Bronchial epithelial cell (primary cell): ENCODE measurements at regions not wholly inside any gene's neighbourhood (a gene's known extent, or its start where the extent isn't known, plus 50 kb on each side); places are given as distances from the start of the nearest gene placed in this dataset.
"Not testable (repeated sequence)": the region's sequence is repeated elsewhere in the genome, so short reads cannot be mapped to it uniquely, and the experiment has no call there.

Experiments used
- DNase-seq: peaks from one replicate; pipeline ENCODE4 v3.0.0-alpha.2; 2010; ENCODE audit warnings: low read depth
- FAIRE-seq: peaks from 2 replicates; lab custom pipeline; 2011; peaks lifted over from hg19 to GRCh38; lab: Jason Lieb, UNC
- H3K27me3 ChIP-seq: 2 replicates; pipeline ENCODE4 v1.5.1; 2011; ENCODE audit warnings: low read length; ENCODE audit not compliant: control insufficient read depth, insufficient read depth
- H3K36me3 ChIP-seq: 2 replicates; pipeline ENCODE4 v1.5.1; 2011; ENCODE audit warnings: low read length; ENCODE audit not compliant: control insufficient read depth, insufficient read depth
- H3K4me3 ChIP-seq: 2 replicates; pipeline ENCODE4 v1.5.1; 2011; ENCODE audit warnings: mild to moderate bottlenecking, low read depth, low read length, control low read depth
- TF ChIP-seq, protein P1 (sequence below): IDR thresholded peaks from 2 replicates; pipeline ENCODE4 v1.5.1; 2011; ENCODE audit warnings: mild to moderate bottlenecking, moderate library complexity, low read length, control low read depth, inconsistent platforms; ENCODE audit not compliant: insufficient read depth, severe bottlenecking

DNA sequence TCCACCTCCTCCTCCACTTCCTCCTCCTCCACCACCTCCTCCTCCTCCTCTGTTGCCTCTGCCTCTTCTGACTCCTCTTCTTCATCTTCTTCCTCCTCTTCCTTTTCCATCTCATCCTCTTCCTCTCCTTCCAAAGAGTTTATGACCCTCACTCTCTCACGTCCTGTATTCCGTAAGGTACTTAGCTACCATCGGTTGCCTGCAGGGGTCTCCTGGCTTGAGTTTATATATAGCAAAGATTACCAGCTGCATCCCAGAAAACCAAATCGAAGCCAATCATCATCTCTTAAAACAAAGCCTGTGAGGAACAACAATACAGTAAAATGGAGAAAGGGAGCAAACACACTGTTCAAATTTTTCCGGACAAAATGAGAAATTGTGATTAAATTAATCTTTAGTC lies 317.4 kb downstream of the C3orf38 start:
- FAIRE-seq = no peak

DNA sequence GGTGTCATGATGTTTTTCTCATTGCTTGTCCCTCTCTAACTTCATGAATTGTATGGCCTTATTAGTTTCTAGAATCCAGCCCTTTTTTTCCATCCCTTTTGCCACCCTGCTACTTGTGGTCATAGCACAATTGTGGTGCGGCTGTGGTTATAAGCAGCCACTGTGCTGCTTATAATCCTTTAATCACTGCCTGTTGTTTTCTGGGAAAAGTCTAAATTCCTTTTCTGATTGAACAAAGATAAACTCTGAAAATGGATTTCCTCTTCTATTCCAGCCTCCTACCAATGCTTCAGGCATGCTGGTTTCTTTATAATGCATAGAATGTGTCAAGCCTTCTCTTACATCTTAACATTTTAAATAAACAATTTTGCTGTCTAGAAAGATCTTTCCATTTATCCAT lies 319.5 kb downstream of the C3orf38 start:
- Histone ChIP-seq H3K27me3 (no peaks in the 10 kb centered on the region), H3K36me3 (no peaks in the 10 kb centered on the region), H3K4me3 (no peak overlapping the region)
- no peak for FAIRE-seq
- no peak for DNase-seq
- TF ChIP-seq, protein P1, sequence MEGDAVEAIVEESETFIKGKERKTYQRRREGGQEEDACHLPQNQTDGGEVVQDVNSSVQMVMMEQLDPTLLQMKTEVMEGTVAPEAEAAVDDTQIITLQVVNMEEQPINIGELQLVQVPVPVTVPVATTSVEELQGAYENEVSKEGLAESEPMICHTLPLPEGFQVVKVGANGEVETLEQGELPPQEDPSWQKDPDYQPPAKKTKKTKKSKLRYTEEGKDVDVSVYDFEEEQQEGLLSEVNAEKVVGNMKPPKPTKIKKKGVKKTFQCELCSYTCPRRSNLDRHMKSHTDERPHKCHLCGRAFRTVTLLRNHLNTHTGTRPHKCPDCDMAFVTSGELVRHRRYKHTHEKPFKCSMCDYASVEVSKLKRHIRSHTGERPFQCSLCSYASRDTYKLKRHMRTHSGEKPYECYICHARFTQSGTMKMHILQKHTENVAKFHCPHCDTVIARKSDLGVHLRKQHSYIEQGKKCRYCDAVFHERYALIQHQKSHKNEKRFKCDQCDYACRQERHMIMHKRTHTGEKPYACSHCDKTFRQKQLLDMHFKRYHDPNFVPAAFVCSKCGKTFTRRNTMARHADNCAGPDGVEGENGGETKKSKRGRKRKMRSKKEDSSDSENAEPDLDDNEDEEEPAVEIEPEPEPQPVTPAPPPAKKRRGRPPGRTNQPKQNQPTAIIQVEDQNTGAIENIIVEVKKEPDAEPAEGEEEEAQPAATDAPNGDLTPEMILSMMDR = no peak

More for the DNA sequence above, 317.4 kb downstream of the C3orf38 start:
- Histone ChIP-seq H3K4me3 (no peak overlapping the region), H3K36me3 (no peaks in the 10 kb centered on the region), H3K27me3 (no peaks in the 10 kb centered on the region)
- TF ChIP-seq, protein P1 = no peak
- DNase-seq = no peak

GRCh38 chr3:88478460-88478859 lies 328.7 kb downstream of the C3orf38 start:
- FAIRE-seq = no peak
- TF ChIP-seq, protein P1 = no peak

GRCh38 chr3:88480822-88481221 lies 331.1 kb downstream of the C3orf38 start:
- no peaks in the 10 kb centered on the region for H3K36me3 ChIP-seq
- FAIRE-seq (no peak), DNase-seq (no peak)
- no peak overlapping the region for H3K4me3 ChIP-seq
- no peaks in the 10 kb centered on the region for H3K27me3 ChIP-seq
- TF ChIP-seq, protein P1 = no peak

More at GRCh38 chr3:88478460-88478859, 328.7 kb downstream of the C3orf38 start:
- Histone ChIP-seq H3K36me3 (no peaks in the 10 kb centered on the region), H3K27me3 (no peaks in the 10 kb centered on the region), H3K4me3 (no peak overlapping the region)
- no peak for DNase-seq

DNA sequence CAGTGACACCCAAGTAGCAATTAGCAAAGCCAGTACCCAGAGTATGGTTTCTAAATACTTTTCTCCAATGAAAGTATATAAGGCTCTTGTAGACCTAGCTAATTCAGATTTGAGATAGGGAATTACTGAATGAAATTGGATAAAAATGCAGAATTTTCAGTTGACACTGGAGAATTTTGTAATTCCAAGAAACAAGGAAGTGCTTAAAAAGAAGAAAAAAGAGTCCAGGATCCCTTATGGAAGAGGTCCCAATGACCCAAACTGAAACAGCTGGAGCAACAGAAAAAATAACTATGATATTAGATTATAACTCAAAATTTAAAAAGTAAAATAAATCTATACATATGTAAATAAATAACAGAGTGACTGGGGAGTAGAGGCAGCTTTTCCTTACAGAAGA lies 335.2 kb downstream of the C3orf38 start:
- no peak for FAIRE-seq
- TF ChIP-seq, protein P1 = no peak
- no peak for DNase-seq
- H3K36me3 ChIP-seq = no peaks in the 10 kb centered on the region
- no peak overlapping the region for H3K4me3 ChIP-seq
- H3K27me3 ChIP-seq = no peaks in the 10 kb centered on the region

DNA sequence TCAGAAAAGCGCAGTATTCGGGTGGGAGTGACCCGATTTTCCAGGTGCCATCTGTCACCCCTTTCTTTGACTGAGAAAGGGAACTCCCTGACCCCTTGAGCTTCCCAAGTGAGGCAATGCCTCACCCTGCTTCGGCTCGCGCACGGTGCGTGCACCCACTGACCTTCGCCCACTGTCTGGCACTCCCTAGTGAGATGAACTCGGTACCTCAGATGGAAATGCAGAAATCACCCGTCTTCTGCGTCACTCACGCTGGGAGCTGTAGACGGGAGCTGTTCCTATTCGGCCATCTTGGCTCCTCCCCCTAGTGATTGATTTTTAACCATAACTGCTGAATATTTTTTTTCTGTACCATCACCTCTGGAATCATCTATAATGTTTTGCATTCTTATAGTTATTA lies 359.1 kb downstream of the C3orf38 start:
- not testable (repeated sequence) for H3K36me3 ChIP-seq, H3K27me3 ChIP-seq, H3K4me3 ChIP-seq, FAIRE-seq, DNase-seq
